RWPE2 (cell line): ENCODE measurements at regions not wholly inside any gene's neighbourhood (a gene's known extent, or its start where the extent isn't known, plus 50 kb on each side); places are given as distances from the start of the nearest gene placed in this dataset.
A peak's percentile ranks its signal among the peaks of the same experiment; 100 is the strongest.

Experiments
- ATAC-seq: fragments of 200-7000 bp; cut with Tn5 transposase; 3 replicates; pipeline ENCODE4 v1.9.1; 2021; ENCODE audit warnings: low read depth
- DNase-seq: peaks from one replicate; pipeline ENCODE4 v3.0.0-alpha.2; 2020; ENCODE audit warnings: low spot score
- H3K27ac ChIP-seq: fragments of 450-650 bp; 2 replicates; pipeline ENCODE4 v1.5.1; 2017; ENCODE audit warnings: mild to moderate bottlenecking; ENCODE audit not compliant: poor library complexity, severe bottlenecking
- H3K27me3 ChIP-seq: fragments of 250-450 bp; sonication (Bioruptor Pico); 2 replicates; pipeline ENCODE4 v1.5.1; 2021; ENCODE audit warnings: mild to moderate bottlenecking, moderate library complexity; ENCODE audit not compliant: insufficient read depth, poor library complexity, severe bottlenecking
- H3K36me3 ChIP-seq: fragments of 250-450 bp; sonication (Bioruptor Pico); 2 replicates; pipeline ENCODE4 v1.5.1; 2020; ENCODE audit warnings: low read depth, mild to moderate bottlenecking, moderate library complexity
- H3K4me1 ChIP-seq: fragments of 250-450 bp; sonication (Bioruptor Pico); 2 replicates; pipeline ENCODE4 v1.5.1; 2021; ENCODE audit warnings: mild to moderate bottlenecking, moderate library complexity; ENCODE audit not compliant: insufficient read depth, poor library complexity, severe bottlenecking
- H3K4me3 ChIP-seq: fragments of 250-450 bp; sonication (Bioruptor Pico); 2 replicates; pipeline ENCODE4 v1.5.1; 2021; ENCODE audit warnings: mild to moderate bottlenecking, moderate library complexity; ENCODE audit not compliant: severe bottlenecking
- H3K9me3 ChIP-seq: fragments of 250-450 bp; sonication (Bioruptor Pico); 2 replicates; pipeline ENCODE4 v1.5.1; 2021; ENCODE audit warnings: mild to moderate bottlenecking, moderate library complexity; ENCODE audit not compliant: severe bottlenecking
- CTCF ChIP-seq: fragments of 450-650 bp; IDR thresholded peaks from one replicate; pipeline ENCODE4 v1.5.1; 2017; ENCODE audit warnings: mild to moderate bottlenecking, moderate library complexity; ENCODE audit not compliant: poor library complexity, severe bottlenecking

DNA sequence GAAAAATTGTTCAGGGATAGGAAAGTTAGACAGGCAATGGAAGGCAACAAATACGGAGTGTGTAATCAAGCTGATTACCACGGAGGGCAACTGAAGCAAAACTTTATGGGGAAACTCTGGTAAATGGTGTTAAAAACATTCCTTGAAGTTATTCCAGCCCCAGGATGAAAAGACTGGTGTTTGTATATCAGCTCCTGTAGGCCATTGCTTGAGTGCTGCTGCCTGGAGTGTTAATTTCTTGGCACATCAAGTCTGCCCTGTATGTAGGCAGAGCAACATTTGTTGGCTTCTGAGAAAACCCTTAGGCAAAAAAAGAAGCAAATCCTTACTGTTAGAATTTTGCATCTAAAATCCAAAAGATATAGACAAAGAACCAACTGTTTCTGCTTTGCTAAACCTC, 686.5 kb upstream of the ACO1 start:
- Histone ChIP-seq H3K4me1 (peaks cover 7% of the 10 kb centered on the region), H3K27ac (no peak overlapping the region), H3K4me3 (no peak overlapping the region), H3K27me3 (no peaks in the 10 kb centered on the region), H3K9me3 (no peaks in the 10 kb centered on the region), H3K36me3 (no peaks in the 10 kb centered on the region)
- DNase-seq (no peak), ATAC-seq (no peak)
- TF ChIP-seq CTCF: no peak

GRCh38 chr9:31699836-31700235, 684.6 kb upstream of the ACO1 start:
- H3K4me3 ChIP-seq: no peak overlapping the region
- H3K27ac ChIP-seq: peak overlapping the region; percentile 13
- no peak for TF ChIP-seq CTCF
- DNase-seq (no peak), ATAC-seq (peak; percentile 52)
- no peaks in the 10 kb centered on the region for H3K36me3 ChIP-seq
- H3K27me3 ChIP-seq: no peaks in the 10 kb centered on the region
- peaks cover 7% of the 10 kb centered on the region for H3K4me1 ChIP-seq
- H3K9me3 ChIP-seq: no peaks in the 10 kb centered on the region

DNA sequence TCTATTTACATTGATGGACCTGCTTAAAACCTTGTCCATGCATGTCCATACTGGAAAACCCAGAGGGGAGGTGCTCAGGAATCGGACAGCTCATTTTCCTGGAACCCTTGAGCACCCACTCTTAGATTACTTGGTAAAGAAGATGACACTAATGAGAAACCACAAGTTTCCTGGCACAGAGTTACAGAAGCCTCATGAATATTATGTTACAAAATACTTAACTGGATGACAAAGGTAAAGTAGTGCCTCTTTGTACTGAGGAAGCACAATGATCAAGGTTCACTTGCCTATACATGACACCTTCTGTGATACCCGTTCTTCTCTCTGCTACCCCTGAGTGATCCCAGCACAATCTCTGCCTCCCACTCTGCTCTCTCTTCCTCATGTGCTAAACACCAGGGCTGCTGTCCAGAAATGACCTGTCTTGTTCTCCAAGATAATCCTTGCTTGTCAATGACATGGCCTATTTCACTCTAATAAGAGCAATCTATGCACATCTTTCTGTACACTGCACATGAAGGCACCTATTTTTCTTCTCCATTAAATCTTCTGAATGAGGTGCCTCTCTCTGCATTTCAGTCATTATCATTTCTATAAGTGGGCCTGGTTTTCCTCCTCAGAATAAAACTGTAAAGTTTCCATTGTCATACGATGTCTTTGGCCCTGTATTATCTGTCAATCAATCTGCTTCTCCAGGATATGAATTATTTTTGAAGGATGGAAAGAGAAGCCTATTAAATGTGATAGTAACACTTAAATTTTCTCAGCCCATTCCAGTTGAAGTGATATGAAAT, 684.0 kb upstream of the ACO1 start:
- H3K36me3 ChIP-seq: no peaks in the 10 kb centered on the region
- H3K27me3 ChIP-seq: no peaks in the 10 kb centered on the region
- H3K9me3 ChIP-seq: no peaks in the 10 kb centered on the region
- ATAC-seq (peak; percentile 95), DNase-seq (no peak)
- H3K27ac ChIP-seq: peak overlapping the region; percentile 13
- H3K4me1 ChIP-seq: peaks cover 7% of the 10 kb centered on the region
- TF ChIP-seq CTCF: no peak
- H3K4me3 ChIP-seq: no peak overlapping the region

GRCh38 chr9:31702957-31703356, 681.5 kb upstream of the ACO1 start:
- Histone ChIP-seq H3K27ac (no peak overlapping the region), H3K9me3 (no peaks in the 10 kb centered on the region), H3K4me1 (peaks cover 7% of the 10 kb centered on the region), H3K27me3 (no peaks in the 10 kb centered on the region), H3K36me3 (no peaks in the 10 kb centered on the region), H3K4me3 (no peak overlapping the region)
- DNase-seq: no peak
- no peak for ATAC-seq
- TF ChIP-seq CTCF: no peak

GRCh38 chr9:31715250-31715649, 669.2 kb upstream of the ACO1 start:
- no peaks in the 10 kb centered on the region for H3K4me1 ChIP-seq
- TF ChIP-seq CTCF: no peak
- H3K9me3 ChIP-seq: no peaks in the 10 kb centered on the region
- H3K27me3 ChIP-seq: no peaks in the 10 kb centered on the region
- H3K36me3 ChIP-seq: no peaks in the 10 kb centered on the region
- H3K27ac ChIP-seq: no peak overlapping the region
- no peak overlapping the region for H3K4me3 ChIP-seq
- no peak for DNase-seq
- no peak for ATAC-seq
